ENCODE measurements at regions not wholly inside any gene's neighbourhood (a gene's known extent, or its start where the extent isn't known, plus 50 kb on each side); places are given as distances from the start of the nearest gene placed in this dataset.

- no peak for TF ChIP-seq CTCF (IDR thresholded peaks at IDR 0.05; ENCODE audit: low read length)
- no peak for TF ChIP-seq EZH2 (IDR thresholded peaks at IDR 0.05; ENCODE audit: borderline replicate concordance, low read length)
Observed at GRCh38 chr15:98441599-98441998, 206.7 kb upstream of the IGF1R start.
